Activated CD8-positive, alpha-beta memory T cell treated with anti-CD3 and anti-CD28 coated beads for 36 hours (primary cell): ENCODE measurements at regions not wholly inside any gene's neighbourhood (a gene's known extent, or its start where the extent isn't known, plus 50 kb on each side); places are given as distances from the start of the nearest gene placed in this dataset.

ENCODE experiments used
- CTCF ChIA-PET: fragments of 350-600 bp; sonication (Branson Sonifier 250); formaldehyde crosslinking; loops from one replicate; lab custom pipeline; 2021; ENCODE audit warnings: antibody characterized with exemption; lab: Charles Lee
- POLR2A ChIA-PET: fragments of 350-600 bp; sonication (Branson Sonifier 250); formaldehyde crosslinking; loops from one replicate; lab custom pipeline; 2021; ENCODE audit warnings: antibody characterized with exemption; lab: Charles Lee

DNA sequence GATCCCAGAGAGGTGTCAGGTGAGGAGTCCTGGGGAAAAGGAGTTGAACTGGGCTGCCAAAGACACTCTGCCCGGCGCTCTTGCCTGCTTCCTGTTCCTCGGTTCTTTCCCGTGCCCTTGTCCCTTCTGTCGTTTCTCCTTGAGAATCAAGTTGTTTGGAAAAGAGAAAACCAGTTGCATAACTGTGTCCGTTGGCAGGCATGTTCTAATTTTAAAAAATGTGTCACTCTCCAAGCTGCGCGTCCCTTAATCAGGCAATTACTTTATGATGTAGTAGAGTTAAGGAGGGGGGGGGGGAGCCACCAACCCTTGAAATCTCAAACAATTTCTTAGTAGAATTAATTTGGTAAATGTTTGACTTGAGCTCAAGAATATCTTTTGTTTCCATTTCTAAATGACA, 105.9 kb upstream of the IGSF21 start:
- POLR2A ChIA-PET: no interaction called here
- CTCF ChIA-PET: no interaction called here

DNA sequence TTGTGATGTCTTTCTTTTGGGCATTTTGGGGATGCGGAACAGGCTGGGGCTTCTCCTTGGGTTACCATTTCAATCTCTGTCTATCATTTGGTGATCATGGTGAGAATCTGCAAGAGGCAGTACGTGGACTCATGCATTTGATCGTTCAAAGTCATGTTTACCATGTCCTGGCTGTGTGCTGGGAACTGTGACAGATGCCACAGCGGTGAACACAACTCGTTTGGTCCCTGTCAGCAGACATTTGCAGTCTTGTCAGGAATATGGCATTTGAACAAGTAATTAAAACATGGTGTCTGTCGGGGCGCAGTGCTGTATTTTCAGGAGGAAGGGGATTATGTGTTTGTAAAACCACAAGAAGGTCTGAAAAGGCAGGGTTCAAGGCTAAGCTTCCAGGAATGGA, 103.3 kb upstream of the IGSF21 start:
- ChIA-PET POLR2A (no interaction called here), CTCF (no interaction called here)

DNA sequence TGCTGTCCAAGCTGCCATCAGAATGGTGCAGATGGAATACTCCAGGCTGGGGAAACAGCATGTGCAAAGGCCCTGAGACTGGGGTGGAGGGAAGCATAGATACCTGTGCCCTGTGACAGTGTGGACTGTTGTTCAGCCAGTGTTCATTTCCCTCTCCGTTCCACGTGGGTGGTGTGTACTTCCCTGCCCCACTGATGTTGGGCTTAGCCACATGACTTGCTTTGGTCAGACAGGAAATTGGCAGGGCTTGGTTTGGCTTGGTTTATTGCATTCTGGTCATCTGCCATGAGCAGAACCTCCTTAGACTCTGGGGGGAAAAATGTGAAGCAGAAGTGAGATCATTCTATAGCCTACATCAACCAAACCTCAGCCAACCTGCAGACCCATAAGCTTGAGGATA, 102.4 kb upstream of the IGSF21 start:
- CTCF ChIA-PET: no interaction called here
- POLR2A ChIA-PET: no interaction called here

DNA sequence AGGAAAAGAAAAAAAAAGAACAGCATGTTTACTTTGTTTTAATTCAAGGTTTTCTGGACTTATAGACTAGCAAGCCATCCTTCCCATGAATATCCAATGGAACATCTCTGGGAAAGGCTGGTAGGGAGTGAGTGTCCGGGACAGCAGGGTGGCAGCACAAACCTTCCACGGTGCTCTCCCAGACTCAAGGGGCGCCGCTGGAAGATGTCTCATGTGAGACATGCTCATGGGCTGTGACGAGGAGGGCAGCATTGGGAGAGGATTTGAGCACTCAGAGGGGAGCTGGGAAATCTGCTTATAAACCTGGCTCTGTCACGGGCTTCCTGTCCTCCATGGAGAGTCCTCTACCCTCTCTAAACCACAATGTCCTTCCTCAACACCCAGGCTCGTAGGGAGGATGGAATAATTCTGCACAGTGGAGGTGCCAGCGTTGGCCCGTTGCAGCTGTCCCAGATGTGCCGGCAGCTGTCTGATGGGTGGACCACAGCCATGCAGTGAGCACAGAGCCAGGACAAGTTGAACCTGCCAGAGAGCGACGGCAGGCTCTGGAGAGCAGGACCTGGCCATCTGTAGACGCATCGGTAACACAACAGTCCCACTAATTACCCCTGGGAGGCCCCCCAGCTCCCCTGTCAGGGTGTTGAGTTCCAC, 100.1 kb upstream of the IGSF21 start:
- POLR2A ChIA-PET: no interaction called here

DNA sequence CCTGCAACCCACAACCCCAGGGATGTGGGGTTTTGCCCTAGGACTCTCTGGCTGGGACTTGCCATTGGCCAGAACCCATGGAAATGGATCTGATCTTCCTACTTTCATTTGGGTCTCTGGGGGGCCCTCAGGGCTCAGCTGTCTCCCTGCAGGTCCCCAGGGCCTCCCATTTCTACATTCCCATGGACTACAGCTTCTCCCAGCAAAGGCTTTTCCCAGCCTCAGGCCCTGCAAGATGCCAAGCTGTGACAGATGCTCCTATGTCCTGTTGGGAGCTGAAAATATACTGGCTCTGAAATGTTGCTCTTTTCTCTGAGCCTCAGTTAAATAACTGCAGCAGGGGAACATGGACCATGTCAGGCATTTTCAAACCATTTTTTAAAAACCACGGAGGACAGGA, 99.5 kb upstream of the IGSF21 start:
- CTCF ChIA-PET: no interaction called here
- POLR2A ChIA-PET: no interaction called here

More for the DNA sequence above, 100.1 kb upstream of the IGSF21 start:
- CTCF ChIA-PET: no interaction called here

DNA sequence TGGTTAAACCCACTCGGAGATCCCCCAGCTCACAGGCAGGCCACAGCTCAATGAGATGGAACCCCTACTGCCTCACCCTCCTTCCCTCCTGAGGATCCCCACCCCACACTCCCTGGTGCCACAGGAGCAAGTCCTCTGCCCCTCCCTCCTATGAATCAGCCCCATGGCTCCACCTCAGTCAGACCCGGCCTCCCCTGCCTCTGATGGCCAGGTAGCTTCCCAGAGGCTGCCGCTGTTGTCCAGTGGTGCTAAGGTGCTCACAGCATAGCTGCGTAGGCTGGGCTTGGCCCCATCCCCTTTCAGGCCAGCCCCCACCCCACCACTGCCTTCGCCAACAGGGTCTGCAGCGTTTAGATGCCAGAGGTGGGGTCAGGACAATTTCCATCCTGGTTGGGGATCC, 98.5 kb upstream of the IGSF21 start:
- CTCF ChIA-PET: interaction anchor here (1.2 kb wide), 1 partner anchor 10 kb away, joined by 4 read pairs; no protein-coding TSS in a partner anchor
- POLR2A ChIA-PET: no interaction called here

DNA sequence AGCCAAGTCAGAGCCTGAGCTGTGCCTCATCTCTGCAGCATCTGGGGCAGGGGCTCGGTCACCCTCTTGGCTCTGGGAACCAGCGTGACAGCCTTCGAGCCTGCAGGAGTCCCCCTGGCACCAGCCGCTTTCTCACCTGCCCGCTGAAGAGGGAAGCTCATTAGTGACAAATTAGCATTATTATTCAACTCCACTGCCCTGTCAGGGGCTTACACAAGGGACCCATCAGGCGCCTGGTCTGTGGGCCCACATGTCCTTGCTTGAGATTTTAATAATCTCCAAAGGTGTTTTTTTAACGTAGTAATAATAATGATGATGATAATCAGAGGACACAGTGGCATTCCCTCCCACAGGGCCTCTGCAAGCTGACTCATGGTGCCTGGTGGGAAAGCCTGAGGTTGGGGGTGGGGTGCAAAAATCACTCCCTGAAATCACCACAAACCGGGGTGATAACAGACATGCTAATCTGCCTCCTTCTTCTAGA, 98.1 kb upstream of the IGSF21 start:
- POLR2A ChIA-PET: no interaction called here
- CTCF ChIA-PET: interaction anchor here (1.2 kb wide), 1 partner anchor 10 kb away, joined by 4 read pairs; no protein-coding TSS in a partner anchor

DNA sequence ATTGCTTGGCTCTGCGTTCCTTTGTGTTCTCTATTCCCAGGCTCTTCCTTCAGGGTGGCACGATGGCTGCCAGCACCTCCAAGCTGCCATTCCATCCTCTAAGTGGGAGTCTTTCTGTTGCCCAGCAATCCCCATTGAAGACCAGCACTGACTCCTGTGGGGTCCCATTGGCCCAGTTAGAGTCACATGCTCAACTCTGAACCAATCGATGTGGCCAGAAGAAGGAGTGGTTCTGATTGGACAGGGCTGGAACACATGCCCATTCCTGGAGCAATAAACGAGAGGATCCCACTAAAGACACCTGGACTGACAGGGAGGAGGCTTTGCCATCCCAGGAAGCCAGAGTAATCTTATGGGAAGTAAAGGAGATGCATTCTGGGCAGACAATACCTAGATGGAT, 97.2 kb upstream of the IGSF21 start:
- CTCF ChIA-PET: no interaction called here
- POLR2A ChIA-PET: no interaction called here

DNA sequence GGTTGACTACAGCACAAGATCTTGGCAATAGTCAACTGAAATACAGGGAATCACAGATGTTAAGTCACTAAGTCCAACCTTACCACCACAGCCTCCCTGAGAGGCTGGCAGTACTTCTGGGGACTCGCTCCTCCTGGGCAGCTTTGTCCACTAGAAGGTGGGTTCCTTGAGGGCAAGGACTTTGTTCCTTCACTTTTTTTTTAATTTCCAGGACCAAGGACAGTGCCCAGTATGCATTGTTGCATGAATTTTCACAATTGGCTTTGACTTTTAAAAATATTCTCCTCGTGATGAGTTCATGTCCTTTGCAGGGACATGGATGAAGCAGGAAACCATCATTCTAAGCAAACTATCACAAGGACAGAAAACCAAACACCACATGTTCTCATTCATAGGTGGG, 96.7 kb upstream of the IGSF21 start:
- POLR2A ChIA-PET: no interaction called here
- CTCF ChIA-PET: no interaction called here

DNA sequence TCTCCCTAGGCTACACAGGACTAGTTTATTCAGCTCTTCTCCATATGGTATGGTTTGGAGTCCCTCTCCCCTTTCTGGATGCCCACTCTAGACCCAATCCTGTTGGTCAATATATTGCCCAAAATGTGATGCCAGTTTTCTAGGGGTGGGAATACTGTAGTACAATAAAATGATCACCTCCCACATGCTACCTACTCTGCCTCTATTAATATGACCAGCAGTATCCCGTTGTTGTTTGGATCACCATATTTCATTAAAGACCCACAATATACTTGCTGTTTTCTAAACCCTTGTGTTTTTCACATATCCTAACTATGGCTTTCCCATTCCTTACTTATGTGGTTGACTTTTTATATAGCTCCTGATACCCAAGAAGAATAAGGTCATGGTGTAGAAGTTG, 95.9 kb upstream of the IGSF21 start:
- CTCF ChIA-PET: no interaction called here
- POLR2A ChIA-PET: no interaction called here

DNA sequence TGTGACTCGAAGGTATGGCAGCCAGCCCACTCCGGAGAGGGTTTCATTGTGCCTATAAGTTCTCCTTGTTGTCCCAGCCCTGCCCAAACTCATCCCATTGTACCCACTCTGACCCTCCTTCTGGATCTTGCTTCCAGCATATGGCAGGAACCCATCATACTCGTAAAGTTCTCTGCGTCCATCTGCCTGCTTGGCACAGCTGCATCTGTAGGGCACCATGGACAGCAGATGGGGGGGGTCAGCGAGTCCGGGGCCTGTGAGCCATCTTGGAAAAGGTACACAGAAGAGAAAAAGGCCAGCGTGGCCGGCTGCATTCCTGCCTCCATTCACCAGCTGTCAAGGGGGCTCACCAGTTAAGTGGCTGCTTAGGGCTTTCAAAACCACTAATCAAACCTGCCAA, 94.9 kb upstream of the IGSF21 start:
- ChIA-PET CTCF (no interaction called here), POLR2A (no interaction called here)

DNA sequence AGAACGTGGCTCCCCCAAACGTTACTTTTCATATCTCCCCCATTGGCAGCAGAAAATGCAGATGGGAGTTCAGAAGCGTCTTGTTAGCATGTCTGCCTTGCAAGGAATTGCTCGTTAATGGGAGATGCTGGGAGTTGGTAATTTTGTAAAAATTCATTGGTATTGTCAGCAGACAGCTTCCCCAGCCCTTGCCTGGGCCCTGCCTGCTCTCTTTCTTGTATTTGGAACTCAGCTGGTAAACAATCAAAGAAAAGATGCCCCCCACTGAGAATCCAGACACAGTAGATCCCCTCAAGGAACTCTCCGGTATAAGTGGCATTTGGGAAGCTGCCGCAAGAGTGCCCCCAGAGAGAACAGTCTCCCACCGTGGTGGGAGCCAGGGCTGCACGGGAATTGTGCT, 94.4 kb upstream of the IGSF21 start:
- ChIA-PET CTCF (no interaction called here), POLR2A (no interaction called here)

DNA sequence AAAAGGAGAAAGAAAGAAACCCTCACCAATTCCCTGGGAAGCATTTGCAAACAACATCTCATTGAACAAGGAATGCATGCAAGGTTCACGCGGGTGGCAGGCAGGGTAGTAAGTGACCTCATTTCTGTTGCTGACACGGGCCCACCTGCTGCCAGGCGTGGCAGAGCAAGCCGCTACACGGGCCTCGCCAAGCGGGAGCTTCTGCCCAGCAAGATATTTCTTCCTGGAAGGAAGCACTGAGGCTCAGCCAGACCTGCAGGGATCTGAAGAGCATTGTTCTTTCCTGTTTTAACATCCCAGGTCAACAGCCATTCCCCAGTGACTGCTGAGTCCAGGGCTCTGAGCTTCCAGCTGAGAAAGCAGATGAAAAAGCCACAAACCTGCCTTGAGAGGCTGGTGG, 91.9 kb upstream of the IGSF21 start:
- ChIA-PET CTCF (no interaction called here), POLR2A (no interaction called here)

DNA sequence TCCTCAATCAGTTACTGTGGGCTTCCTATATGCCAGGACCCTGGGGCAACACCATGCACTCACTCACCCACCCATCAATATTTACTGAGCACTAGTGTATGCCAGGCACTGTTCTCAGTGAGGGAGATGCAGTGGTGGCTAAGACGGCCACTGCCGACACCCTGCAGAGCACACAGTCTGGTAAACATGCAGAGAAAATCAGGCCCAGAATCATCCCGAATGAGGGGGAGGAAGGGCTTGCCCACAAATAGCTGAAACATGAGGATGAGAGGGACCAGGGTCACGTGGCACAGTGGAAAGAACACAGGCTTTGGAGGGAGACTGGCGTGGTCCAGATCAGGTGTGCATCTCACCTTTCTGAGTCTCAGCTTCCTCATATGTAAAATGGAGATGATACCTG, 89.2 kb upstream of the IGSF21 start:
- ChIA-PET CTCF (no interaction called here), POLR2A (no interaction called here)

DNA sequence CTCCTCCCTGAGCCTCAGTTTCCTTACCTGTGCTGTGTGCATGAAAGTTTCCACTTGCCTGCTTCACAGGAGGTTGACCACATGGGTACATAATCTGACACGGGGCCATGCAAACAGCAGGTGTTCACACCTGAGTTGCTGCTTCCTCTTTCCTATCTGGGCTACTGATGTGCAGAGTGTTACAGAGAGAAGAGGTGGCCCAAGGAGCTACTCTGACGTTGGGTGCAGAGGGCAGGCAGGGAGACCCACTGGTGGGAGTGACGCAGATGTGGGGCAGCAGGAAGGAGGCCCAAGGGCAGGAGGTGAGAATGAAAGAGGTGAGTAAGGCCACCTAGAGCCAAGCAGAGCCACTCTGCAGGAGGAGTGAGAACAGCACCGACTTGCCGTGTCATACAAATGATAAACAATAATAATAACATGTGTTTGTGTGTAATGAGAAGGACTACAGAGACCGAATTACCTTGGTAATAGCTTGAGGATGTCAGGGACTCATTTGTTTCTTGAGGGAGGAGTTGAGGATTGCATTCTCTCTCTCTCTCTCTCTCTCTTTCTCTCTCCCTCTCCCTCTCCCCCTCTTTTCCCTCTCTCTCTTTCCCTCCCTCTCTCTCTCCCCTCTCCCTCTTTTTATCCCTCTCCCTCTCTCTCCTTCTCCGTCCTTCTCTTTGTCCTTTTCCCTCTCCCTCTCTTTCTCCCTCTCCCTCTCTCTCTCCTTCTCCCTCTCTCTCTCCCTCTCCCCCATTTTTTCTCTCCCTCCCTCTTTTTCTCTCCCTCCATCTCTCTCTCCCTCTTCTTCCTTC, 87.4 kb upstream of the IGSF21 start:
- CTCF ChIA-PET: interaction anchor here (1.4 kb wide), 1 partner anchor 11 kb away, joined by 4 read pairs; no protein-coding TSS in a partner anchor

DNA sequence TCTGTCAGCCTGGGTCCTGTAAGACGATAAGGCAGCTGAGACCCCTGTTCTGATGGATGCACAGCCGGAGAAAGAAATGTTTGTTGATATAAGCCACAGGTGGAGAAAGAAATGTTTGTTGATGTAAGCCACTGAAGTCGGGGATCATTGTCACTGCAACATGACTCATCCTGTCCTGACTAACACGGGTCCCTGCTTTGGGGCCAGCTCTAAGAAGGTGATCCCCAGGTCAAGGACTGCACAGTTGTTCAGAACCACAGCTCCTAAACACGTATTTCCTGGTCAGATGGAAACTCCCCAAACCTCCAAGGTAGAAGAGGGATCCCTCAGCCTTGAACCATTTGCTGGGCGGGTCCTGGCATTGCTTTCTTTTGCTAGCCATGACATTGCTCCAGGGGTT, 86.4 kb upstream of the IGSF21 start:
- CTCF ChIA-PET: no interaction called here
- POLR2A ChIA-PET: no interaction called here

More for the DNA sequence above, 87.4 kb upstream of the IGSF21 start:
- POLR2A ChIA-PET: no interaction called here

DNA sequence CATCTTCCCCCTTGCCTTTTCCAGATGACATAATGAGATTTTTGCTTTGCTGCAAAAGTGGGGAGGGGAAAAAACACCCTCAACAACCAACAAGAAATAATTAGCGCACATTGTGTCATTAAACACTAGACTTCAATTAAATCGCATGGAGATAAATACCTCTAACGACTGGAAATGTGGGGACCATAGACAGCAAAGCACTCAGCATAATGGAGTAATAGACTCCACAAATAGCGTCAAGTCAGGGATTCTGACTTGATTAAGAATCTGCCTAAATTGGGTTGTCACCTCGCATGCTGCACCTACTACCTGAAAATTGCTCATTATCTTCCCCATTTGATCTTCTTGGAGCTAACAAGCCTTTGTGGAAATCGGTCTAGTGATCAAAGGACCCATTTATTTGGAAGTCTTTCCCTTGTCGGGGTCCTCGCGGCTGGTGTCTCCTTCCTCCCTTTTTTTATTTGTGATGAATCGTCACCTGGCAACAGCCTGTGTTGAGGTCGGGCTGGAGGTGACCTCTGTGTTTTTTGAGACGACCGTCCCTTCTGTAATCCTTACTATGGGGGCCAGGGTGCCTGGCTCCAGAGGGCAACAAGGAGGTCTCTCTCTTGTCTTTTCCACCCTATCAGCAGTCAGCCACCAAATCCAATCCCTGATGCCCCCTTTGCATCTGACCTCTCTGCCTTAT, 75.3 kb upstream of the IGSF21 start:
- POLR2A ChIA-PET: no interaction called here
- CTCF ChIA-PET: no interaction called here

DNA sequence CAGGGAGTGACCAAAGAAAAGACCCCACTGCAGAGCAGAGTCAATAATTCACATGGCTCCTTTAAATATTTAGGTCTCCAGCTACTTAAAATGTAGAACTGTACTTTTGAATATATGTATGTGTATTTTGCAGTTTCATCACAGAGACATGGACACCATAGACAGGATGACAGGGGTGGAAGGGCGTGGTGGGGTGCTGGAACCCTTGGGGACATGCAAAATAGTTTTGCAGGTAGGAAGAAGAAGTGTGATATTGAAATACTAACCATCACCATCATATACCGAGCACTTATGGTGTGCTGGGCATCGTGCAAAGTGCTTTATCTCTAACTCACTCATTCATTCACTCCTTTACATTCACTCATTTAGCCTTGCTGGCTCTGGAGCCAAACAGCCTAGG, 72.5 kb upstream of the IGSF21 start:
- POLR2A ChIA-PET: no interaction called here

DNA sequence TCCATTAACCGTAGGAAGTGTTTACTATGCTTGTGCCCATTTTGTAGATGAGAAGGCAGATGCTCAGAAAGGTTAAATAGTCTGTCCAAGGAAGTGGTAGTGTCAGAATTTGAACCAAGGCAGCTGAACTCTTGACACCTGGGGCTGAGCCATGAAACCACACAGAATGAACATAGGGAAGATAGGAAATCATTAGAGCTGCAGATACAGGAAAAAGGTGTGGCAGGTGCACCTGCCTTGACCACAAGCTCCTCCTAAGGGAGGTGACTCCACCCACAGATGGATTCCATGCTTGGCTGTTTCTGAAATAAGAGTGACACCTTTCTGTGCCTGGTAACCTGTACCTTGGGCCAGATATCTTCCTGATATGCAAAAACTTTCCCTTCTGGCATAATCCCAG, 69.9 kb upstream of the IGSF21 start:
- CTCF ChIA-PET: no interaction called here
- POLR2A ChIA-PET: no interaction called here

More for the DNA sequence above, 72.5 kb upstream of the IGSF21 start:
- CTCF ChIA-PET: interaction anchor here (0.6 kb wide), 1 partner anchor 65 kb away, joined by 5 read pairs; no protein-coding TSS in a partner anchor

DNA sequence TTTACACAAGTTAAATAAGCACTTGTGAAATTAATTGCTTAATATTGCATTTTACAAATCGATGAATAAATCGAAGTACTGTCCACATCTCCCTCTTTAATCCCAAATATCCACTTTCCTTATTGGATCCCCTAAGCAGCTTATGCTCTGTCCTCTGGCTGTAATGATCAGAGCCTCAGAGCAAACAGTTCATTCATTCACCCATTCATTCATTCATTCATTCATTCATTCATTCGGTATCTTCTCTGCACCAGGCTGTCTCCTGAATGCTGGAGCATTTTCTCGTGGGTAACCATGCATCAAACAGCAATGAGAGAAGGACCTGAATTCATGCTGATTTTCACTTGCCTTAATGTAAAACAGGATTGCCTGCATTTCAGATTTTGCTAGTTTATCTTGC, 69.5 kb upstream of the IGSF21 start:
- CTCF ChIA-PET: no interaction called here
- POLR2A ChIA-PET: no interaction called here
